OCI-LY7 (cell line): ENCODE measurements at regions not wholly inside any gene's neighbourhood (a gene's known extent, or its start where the extent isn't known, plus 50 kb on each side); places are given as distances from the start of the nearest gene placed in this dataset.

Source experiments
- CTCF ChIP-seq: fragments of 200-600 bp; sonication (generic); conservative IDR thresholded peaks from 2 replicates; pipeline ENCODE4 v1.5.1; 2014; ENCODE audit warnings: mild to moderate bottlenecking, antibody characterized with exemption, low read length, moderate library complexity, mixed read lengths
- EZH2phosphoT487 ChIP-seq: fragments of 200-600 bp; sonication (generic); IDR thresholded peaks from 2 replicates; pipeline ENCODE4 v1.6.1; 2018; ENCODE audit warnings: low read depth, borderline replicate concordance, mild to moderate bottlenecking, mixed run types, antibody characterized with exemption, low read length, moderate library complexity, mixed read lengths

- no peak for TF ChIP-seq CTCF
- no peak for TF ChIP-seq EZH2phosphoT487
Measured at GRCh38 chr11:111039982-111040381, 205.5 kb upstream of the POU2AF2 start.
